ENCODE measurements at regions not wholly inside any gene's neighbourhood (a gene's known extent, or its start where the extent isn't known, plus 50 kb on each side); places are given as distances from the start of the nearest gene placed in this dataset.

DNA sequence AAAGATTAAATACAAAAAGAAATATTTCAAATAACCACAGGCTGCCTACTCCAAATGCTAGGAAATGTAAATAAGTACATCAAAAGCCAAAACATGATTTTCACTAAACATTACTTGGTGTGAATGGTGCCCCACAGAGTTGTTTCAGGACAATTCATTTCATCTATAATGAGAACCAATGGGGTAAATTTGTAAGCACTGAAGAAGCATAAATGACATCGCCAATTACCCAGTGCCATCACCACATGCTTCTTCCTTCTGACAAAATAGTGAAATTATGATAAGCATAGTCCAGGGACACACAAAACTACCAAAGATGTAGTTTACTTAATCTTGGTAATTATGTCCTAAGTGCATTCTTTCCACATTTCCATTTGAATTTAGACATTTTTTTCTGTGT is 510.4 kb upstream of the TYRP1 start:
- no peak for FAIRE-seq
- intact Hi-C loops (cut with DNase I) = no loop called here
- Histone ChIP-seq H3K27me3 (ENCODE audit: control insufficient read depth, insufficient read depth, low read length) (no peaks in the 10 kb centered on the region), H3K9me3 (ENCODE audit: control insufficient read depth in 2 of 3, insufficient read depth in 1 of 3, low read length in 3 of 3) (no peaks in the 10 kb centered on the region), H3K4me3 (ENCODE audit: low read length in 3 of 3) (no peak overlapping the region), H3K4me1 (ENCODE audit: control insufficient read depth in 2 of 3, insufficient read depth in 2 of 3, low read depth in 1 of 3, low read length in 3 of 3) (no peaks in the 10 kb centered on the region), H3K36me3 (ENCODE audit: control insufficient read depth in 2 of 3, insufficient read depth in 3 of 3, low read length in 3 of 3) (no peaks in the 10 kb centered on the region), H3K9ac (ENCODE audit: low read length in 3 of 3) (no peak overlapping the region), H3K27ac (ENCODE audit: low read depth in 2 of 2, low read length in 2 of 2) (no peak overlapping the region)
- TF ChIP-seq, protein P1, sequence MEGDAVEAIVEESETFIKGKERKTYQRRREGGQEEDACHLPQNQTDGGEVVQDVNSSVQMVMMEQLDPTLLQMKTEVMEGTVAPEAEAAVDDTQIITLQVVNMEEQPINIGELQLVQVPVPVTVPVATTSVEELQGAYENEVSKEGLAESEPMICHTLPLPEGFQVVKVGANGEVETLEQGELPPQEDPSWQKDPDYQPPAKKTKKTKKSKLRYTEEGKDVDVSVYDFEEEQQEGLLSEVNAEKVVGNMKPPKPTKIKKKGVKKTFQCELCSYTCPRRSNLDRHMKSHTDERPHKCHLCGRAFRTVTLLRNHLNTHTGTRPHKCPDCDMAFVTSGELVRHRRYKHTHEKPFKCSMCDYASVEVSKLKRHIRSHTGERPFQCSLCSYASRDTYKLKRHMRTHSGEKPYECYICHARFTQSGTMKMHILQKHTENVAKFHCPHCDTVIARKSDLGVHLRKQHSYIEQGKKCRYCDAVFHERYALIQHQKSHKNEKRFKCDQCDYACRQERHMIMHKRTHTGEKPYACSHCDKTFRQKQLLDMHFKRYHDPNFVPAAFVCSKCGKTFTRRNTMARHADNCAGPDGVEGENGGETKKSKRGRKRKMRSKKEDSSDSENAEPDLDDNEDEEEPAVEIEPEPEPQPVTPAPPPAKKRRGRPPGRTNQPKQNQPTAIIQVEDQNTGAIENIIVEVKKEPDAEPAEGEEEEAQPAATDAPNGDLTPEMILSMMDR (IDR thresholded peaks at IDR 0.05; ENCODE audit: borderline replicate concordance, extremely low read depth, insufficient read depth) = no peak
- no peak for DNase-seq

DNA sequence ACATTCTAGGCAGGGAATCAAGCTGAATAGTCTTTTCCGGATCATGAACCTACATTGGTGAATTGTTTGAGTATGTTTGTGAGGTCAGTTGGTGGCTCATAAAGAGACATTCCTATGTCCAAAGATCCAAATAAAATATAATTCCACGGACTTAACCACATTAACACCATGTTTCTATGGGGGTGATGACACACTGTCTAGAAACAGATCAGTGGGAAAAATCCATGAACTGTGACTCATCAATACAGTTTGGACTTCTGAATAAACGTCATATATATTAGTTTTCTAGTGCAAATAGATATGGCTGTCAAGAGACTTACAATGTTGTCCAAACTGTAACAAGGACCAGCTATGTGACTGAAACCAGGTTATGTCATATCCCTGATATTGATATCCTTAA is 509.9 kb upstream of the TYRP1 start:
- H3K27ac ChIP-seq (ENCODE audit: low read depth in 2 of 2, low read length in 2 of 2) = no peak overlapping the region
- TF ChIP-seq, protein P1 (IDR thresholded peaks at IDR 0.05; ENCODE audit: borderline replicate concordance, extremely low read depth, insufficient read depth) = no peak
- no peaks in the 10 kb centered on the region for H3K27me3 ChIP-seq (ENCODE audit: control insufficient read depth, insufficient read depth, low read length)
- FAIRE-seq (no peak), DNase-seq (no peak)
- H3K9ac ChIP-seq (ENCODE audit: low read length in 3 of 3) = no peak overlapping the region
- H3K4me1 ChIP-seq (ENCODE audit: control insufficient read depth in 2 of 3, insufficient read depth in 2 of 3, low read depth in 1 of 3, low read length in 3 of 3) = no peaks in the 10 kb centered on the region
- intact Hi-C loops (cut with DNase I) = no loop called here
- no peak overlapping the region for H3K4me3 ChIP-seq (ENCODE audit: low read length in 3 of 3)
- no peaks in the 10 kb centered on the region for H3K9me3 ChIP-seq (ENCODE audit: control insufficient read depth in 2 of 3, insufficient read depth in 1 of 3, low read length in 3 of 3)
- no peaks in the 10 kb centered on the region for H3K36me3 ChIP-seq (ENCODE audit: control insufficient read depth in 2 of 3, insufficient read depth in 3 of 3, low read length in 3 of 3)

DNA sequence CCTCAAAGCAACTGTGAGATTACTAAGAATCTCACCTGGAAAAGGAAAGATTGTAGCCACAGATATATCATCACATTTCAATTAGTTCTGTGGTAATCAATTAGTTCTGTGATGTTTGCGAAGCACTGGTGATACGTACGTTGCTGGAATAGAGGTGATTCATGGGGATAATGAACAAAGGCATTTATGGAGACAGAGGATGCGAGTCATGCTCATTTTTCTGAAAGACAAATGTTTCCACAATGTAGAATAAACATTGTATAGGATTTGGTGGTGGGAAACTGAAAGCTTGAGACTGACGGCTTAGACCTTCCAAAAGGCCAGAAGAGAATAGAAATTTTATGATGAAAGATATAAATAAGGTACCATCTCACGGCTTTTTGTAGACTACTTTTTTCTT is 507.3 kb upstream of the TYRP1 start:
- H3K4me1 ChIP-seq (ENCODE audit: control insufficient read depth in 2 of 3, insufficient read depth in 2 of 3, low read depth in 1 of 3, low read length in 3 of 3) = no peaks in the 10 kb centered on the region
- H3K9me3 ChIP-seq (ENCODE audit: control insufficient read depth in 2 of 3, insufficient read depth in 1 of 3, low read length in 3 of 3) = no peaks in the 10 kb centered on the region
- intact Hi-C loops (cut with DNase I) = no loop called here
- TF ChIP-seq, protein P1 (IDR thresholded peaks at IDR 0.05; ENCODE audit: borderline replicate concordance, extremely low read depth, insufficient read depth) = no peak
- no peaks in the 10 kb centered on the region for H3K27me3 ChIP-seq (ENCODE audit: control insufficient read depth, insufficient read depth, low read length)
- H3K27ac ChIP-seq (ENCODE audit: low read depth in 2 of 2, low read length in 2 of 2) = no peak overlapping the region
- DNase-seq (no peak), FAIRE-seq (no peak)
- no peak overlapping the region for H3K4me3 ChIP-seq (ENCODE audit: low read length in 3 of 3)
- no peaks in the 10 kb centered on the region for H3K36me3 ChIP-seq (ENCODE audit: control insufficient read depth in 2 of 3, insufficient read depth in 3 of 3, low read length in 3 of 3)
- H3K9ac ChIP-seq (ENCODE audit: low read length in 3 of 3) = no peak overlapping the region

DNA sequence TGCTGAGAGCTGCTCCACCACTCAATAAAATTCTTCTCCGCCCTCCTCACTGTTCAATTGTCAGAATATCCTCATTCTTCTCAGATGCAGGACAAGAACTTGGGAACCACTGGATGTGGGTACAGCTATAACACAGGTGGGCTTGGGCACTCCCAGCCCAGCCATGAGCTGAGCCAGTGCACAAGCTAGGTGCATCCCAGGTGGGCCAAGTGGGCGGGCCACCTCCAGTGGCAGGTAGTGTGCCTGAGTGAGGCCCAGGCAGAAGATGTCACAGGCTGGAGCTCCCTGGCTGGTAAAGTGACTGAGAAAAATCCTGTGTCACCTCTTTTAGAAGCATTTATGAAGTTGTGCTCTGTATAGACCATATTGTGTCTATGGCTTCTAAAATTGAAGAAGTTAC is 501.6 kb upstream of the TYRP1 start:
- FAIRE-seq = no peak
- no peaks in the 10 kb centered on the region for H3K4me1 ChIP-seq (ENCODE audit: control insufficient read depth in 2 of 3, insufficient read depth in 2 of 3, low read depth in 1 of 3, low read length in 3 of 3)
- TF ChIP-seq, protein P1 (IDR thresholded peaks at IDR 0.05; ENCODE audit: borderline replicate concordance, extremely low read depth, insufficient read depth) = no peak
- H3K4me3 ChIP-seq (ENCODE audit: low read length in 3 of 3) = no peak overlapping the region
- DNase-seq = peak in 1 of 5 donors; percentile 51
- H3K9ac ChIP-seq (ENCODE audit: low read length in 3 of 3) = no peak overlapping the region
- H3K9me3 ChIP-seq (ENCODE audit: control insufficient read depth in 2 of 3, insufficient read depth in 1 of 3, low read length in 3 of 3) = no peaks in the 10 kb centered on the region
- no peak overlapping the region for H3K27ac ChIP-seq (ENCODE audit: low read depth in 2 of 2, low read length in 2 of 2)
- intact Hi-C loops (cut with DNase I) = no loop called here
- H3K36me3 ChIP-seq (ENCODE audit: control insufficient read depth in 2 of 3, insufficient read depth in 3 of 3, low read length in 3 of 3) = no peaks in the 10 kb centered on the region
- no peaks in the 10 kb centered on the region for H3K27me3 ChIP-seq (ENCODE audit: control insufficient read depth, insufficient read depth, low read length)

All from kidney (tissue), 13 donors.